A673 (cell line): ENCODE measurements at regions not wholly inside any gene's neighbourhood (a gene's known extent, or its start where the extent isn't known, plus 50 kb on each side); places are given as distances from the start of the nearest gene placed in this dataset.

Source experiments
- EZH2 ChIP-seq: fragments of 200-600 bp; sonication (generic); IDR thresholded peaks from 2 replicates; pipeline ENCODE4 v1.6.1; 2017; ENCODE audit warnings: borderline replicate concordance, low read depth, mild to moderate bottlenecking, mixed read lengths, antibody characterized with exemption, low read length; ENCODE audit not compliant: poor library complexity, severe bottlenecking
- TF ChIP-seq, protein P1 (sequence below): fragments of 300-800, 200-600 bp; sonication (generic); conservative IDR thresholded peaks from 2 replicates; pipeline ENCODE4 v1.5.1; 2017; ENCODE audit warnings: low read depth, mild to moderate bottlenecking, antibody characterized with exemption, low read length, moderate library complexity, mixed read lengths

- TF ChIP-seq, protein P1, sequence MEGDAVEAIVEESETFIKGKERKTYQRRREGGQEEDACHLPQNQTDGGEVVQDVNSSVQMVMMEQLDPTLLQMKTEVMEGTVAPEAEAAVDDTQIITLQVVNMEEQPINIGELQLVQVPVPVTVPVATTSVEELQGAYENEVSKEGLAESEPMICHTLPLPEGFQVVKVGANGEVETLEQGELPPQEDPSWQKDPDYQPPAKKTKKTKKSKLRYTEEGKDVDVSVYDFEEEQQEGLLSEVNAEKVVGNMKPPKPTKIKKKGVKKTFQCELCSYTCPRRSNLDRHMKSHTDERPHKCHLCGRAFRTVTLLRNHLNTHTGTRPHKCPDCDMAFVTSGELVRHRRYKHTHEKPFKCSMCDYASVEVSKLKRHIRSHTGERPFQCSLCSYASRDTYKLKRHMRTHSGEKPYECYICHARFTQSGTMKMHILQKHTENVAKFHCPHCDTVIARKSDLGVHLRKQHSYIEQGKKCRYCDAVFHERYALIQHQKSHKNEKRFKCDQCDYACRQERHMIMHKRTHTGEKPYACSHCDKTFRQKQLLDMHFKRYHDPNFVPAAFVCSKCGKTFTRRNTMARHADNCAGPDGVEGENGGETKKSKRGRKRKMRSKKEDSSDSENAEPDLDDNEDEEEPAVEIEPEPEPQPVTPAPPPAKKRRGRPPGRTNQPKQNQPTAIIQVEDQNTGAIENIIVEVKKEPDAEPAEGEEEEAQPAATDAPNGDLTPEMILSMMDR: no peak
- TF ChIP-seq EZH2: no peak
Observed at GRCh38 chr11:116595305-116595880, 177.4 kb downstream of the BUD13 start.
